Muscle layer of duodenum (tissue), 2 donors: ENCODE measurements at regions not wholly inside any gene's neighbourhood (a gene's known extent, or its start where the extent isn't known, plus 50 kb on each side); places are given as distances from the start of the nearest gene placed in this dataset.

Source experiments
- H3K27ac ChIP-seq: one replicate; pipeline ENCODE4 v1.7.0; 2013; ENCODE audit warnings: mild to moderate bottlenecking, low read length
- H3K27me3 ChIP-seq: one replicate; pipeline ENCODE4 v1.7.0; 2013; ENCODE audit warnings: low read depth, mild to moderate bottlenecking, control low read depth, low read length
- H3K36me3 ChIP-seq, 2 donors: one replicate each; pipeline ENCODE4 v1.7.0; 2013; ENCODE audit warnings: low read length in 2 of 2, control low read depth in 1 of 2, mild to moderate bottlenecking in 1 of 2; ENCODE audit not compliant: insufficient read depth in 2 of 2, control insufficient read depth in 1 of 2
- H3K4me1 ChIP-seq, 2 donors: one replicate each; pipeline ENCODE4 v1.7.0; 2013; ENCODE audit warnings: low read length in 2 of 2, mild to moderate bottlenecking in 2 of 2, control low read depth in 1 of 2, moderate library complexity in 1 of 2; ENCODE audit not compliant: insufficient read depth in 2 of 2, control insufficient read depth in 1 of 2
- H3K4me3 ChIP-seq, 2 donors: one replicate each; pipeline ENCODE4 v1.7.0; 2013; ENCODE audit warnings: low read length in 2 of 2, low read depth in 1 of 2, mild to moderate bottlenecking in 1 of 2
- H3K9me3 ChIP-seq, 2 donors: one replicate each; pipeline ENCODE4 v1.7.0; 2013; ENCODE audit warnings: low read length in 2 of 2, control low read depth in 1 of 2, mild to moderate bottlenecking in 1 of 2; ENCODE audit not compliant: control insufficient read depth in 1 of 2
- donor health status: healthy.

- no peak overlapping the region for H3K4me3 ChIP-seq
- H3K9me3 ChIP-seq: no peaks in the 10 kb centered on the region
- H3K27ac ChIP-seq: no peak overlapping the region
- H3K4me1 ChIP-seq: no peaks in the 10 kb centered on the region
- no peaks in the 10 kb centered on the region for H3K36me3 ChIP-seq
- no peaks in the 10 kb centered on the region for H3K27me3 ChIP-seq
These were observed 69.2 kb upstream of the INSIG1 start for GRCh38 chr7:155228459-155228845.

- Histone ChIP-seq H3K36me3 (no peaks in the 10 kb centered on the region), H3K4me3 (no peak overlapping the region), H3K27ac (no peak overlapping the region), H3K9me3 (no peaks in the 10 kb centered on the region), H3K27me3 (no peaks in the 10 kb centered on the region), H3K4me1 (no peaks in the 10 kb centered on the region)
These were observed 68.8 kb upstream of the INSIG1 start for GRCh38 chr7:155228894-155229293.

- no peaks in the 10 kb centered on the region for H3K9me3 ChIP-seq
- H3K4me3 ChIP-seq: no peak overlapping the region
- no peak overlapping the region for H3K27ac ChIP-seq
- no peaks in the 10 kb centered on the region for H3K4me1 ChIP-seq
- no peaks in the 10 kb centered on the region for H3K27me3 ChIP-seq
- H3K36me3 ChIP-seq: no peaks in the 10 kb centered on the region
These were observed 68.0 kb upstream of the INSIG1 start for GRCh38 chr7:155229548-155230168.

- no peak overlapping the region for H3K4me3 ChIP-seq
- no peak overlapping the region for H3K27ac ChIP-seq
These were observed 67.5 kb upstream of the INSIG1 start for GRCh38 chr7:155230169-155230593.

GRCh38 chr7:155231241-155231800, 66.4 kb upstream of the INSIG1 start:
- Histone ChIP-seq H3K36me3 (no peaks in the 10 kb centered on the region), H3K4me3 (no peak overlapping the region), H3K9me3 (no peaks in the 10 kb centered on the region), H3K4me1 (no peaks in the 10 kb centered on the region), H3K27ac (no peak overlapping the region), H3K27me3 (no peaks in the 10 kb centered on the region)

More at GRCh38 chr7:155230169-155230593, 67.5 kb upstream of the INSIG1 start:
- Histone ChIP-seq H3K9me3 (no peaks in the 10 kb centered on the region), H3K27me3 (no peaks in the 10 kb centered on the region), H3K4me1 (no peaks in the 10 kb centered on the region), H3K36me3 (no peaks in the 10 kb centered on the region)

GRCh38 chr7:155231941-155232340, 65.7 kb upstream of the INSIG1 start:
- H3K4me3 ChIP-seq: no peak overlapping the region
- H3K36me3 ChIP-seq: no peaks in the 10 kb centered on the region
- H3K9me3 ChIP-seq: no peaks in the 10 kb centered on the region
- no peaks in the 10 kb centered on the region for H3K27me3 ChIP-seq
- no peak overlapping the region for H3K27ac ChIP-seq
- no peaks in the 10 kb centered on the region for H3K4me1 ChIP-seq

GRCh38 chr7:155232911-155233310, 64.8 kb upstream of the INSIG1 start:
- Histone ChIP-seq H3K4me3 (no peak overlapping the region), H3K27ac (no peak overlapping the region), H3K27me3 (no peaks in the 10 kb centered on the region), H3K4me1 (no peaks in the 10 kb centered on the region), H3K9me3 (no peaks in the 10 kb centered on the region), H3K36me3 (no peaks in the 10 kb centered on the region)

GRCh38 chr7:155233311-155234157, 64.1 kb upstream of the INSIG1 start:
- H3K9me3 ChIP-seq: no peaks in the 10 kb centered on the region
- no peaks in the 10 kb centered on the region for H3K27me3 ChIP-seq
- no peak overlapping the region for H3K4me3 ChIP-seq
- no peaks in the 10 kb centered on the region for H3K4me1 ChIP-seq
- no peak overlapping the region for H3K27ac ChIP-seq
- no peaks in the 10 kb centered on the region for H3K36me3 ChIP-seq

GRCh38 chr7:155234158-155234492, 63.6 kb upstream of the INSIG1 start:
- Histone ChIP-seq H3K9me3 (no peaks in the 10 kb centered on the region), H3K4me3 (no peak overlapping the region), H3K27ac (no peak overlapping the region), H3K27me3 (no peaks in the 10 kb centered on the region), H3K4me1 (no peaks in the 10 kb centered on the region), H3K36me3 (no peaks in the 10 kb centered on the region)

GRCh38 chr7:155234950-155235789, 62.5 kb upstream of the INSIG1 start:
- Histone ChIP-seq H3K9me3 (no peaks in the 10 kb centered on the region), H3K4me1 (no peaks in the 10 kb centered on the region), H3K36me3 (no peaks in the 10 kb centered on the region), H3K27me3 (no peaks in the 10 kb centered on the region), H3K27ac (no peak overlapping the region), H3K4me3 (no peak overlapping the region)

- Histone ChIP-seq H3K27me3 (no peaks in the 10 kb centered on the region), H3K9me3 (no peaks in the 10 kb centered on the region), H3K4me1 (no peaks in the 10 kb centered on the region), H3K36me3 (no peaks in the 10 kb centered on the region), H3K27ac (no peak overlapping the region), H3K4me3 (no peak overlapping the region)
These were observed 61.3 kb upstream of the INSIG1 start for GRCh38 chr7:155236386-155236785.
